WTC11 (cell line): ENCODE measurements at regions not wholly inside any gene's neighbourhood (a gene's known extent, or its start where the extent isn't known, plus 50 kb on each side); places are given as distances from the start of the nearest gene placed in this dataset.

Experiments
- ATAC-seq: fragments of 200-7000 bp; cut with Tn5 transposase; 2 replicates; pipeline ENCODE4 v1.10.0; 2021; ENCODE audit warnings: mild to moderate bottlenecking, moderate library complexity
- CTCF ChIA-PET: fragments of 300-600 bp; sonication (Branson Sonifier 250); formaldehyde crosslinking; loops from one replicate; lab custom pipeline; 2021; ENCODE audit warnings: antibody characterized with exemption; lab: Charles Lee
- POLR2A ChIA-PET: fragments of 350-600 bp; sonication (Branson Sonifier 250); formaldehyde crosslinking; loops from one replicate; lab custom pipeline; 2021; ENCODE audit warnings: antibody characterized with exemption; lab: Charles Lee
- DNase-seq: peaks from one replicate; pipeline ENCODE4 v3.0.0; 2021; ENCODE audit warnings: low spot score
- H3K27ac Mint-ChIP-seq: 2 replicates; pipeline ENCODE4 v1.8.0; 2021; ENCODE audit warnings: mixed read lengths
- H3K27me3 Mint-ChIP-seq: 2 replicates; pipeline ENCODE4 v1.8.0; 2021; ENCODE audit warnings: low read depth, mild to moderate bottlenecking, moderate library complexity, mixed read lengths
- H3K36me3 Mint-ChIP-seq: 2 replicates; pipeline ENCODE4 v1.8.0; 2021; ENCODE audit warnings: mixed read lengths
- H3K4me1 Mint-ChIP-seq: 2 replicates; pipeline ENCODE4 v1.8.0; 2022; ENCODE audit warnings: mixed read lengths
- H3K4me3 Mint-ChIP-seq: 2 replicates; pipeline ENCODE4 v1.8.0; 2021; ENCODE audit warnings: mild to moderate bottlenecking, moderate library complexity, mixed read lengths
- H3K9me3 Mint-ChIP-seq: 2 replicates; pipeline ENCODE4 v1.8.0; 2021; ENCODE audit warnings: mixed read lengths
- FOXP1 ChIP-seq: sonication (generic); formaldehyde crosslinking; IDR thresholded peaks from 2 replicates; pipeline ENCODE4 v1.8.0; 2022; ENCODE audit warnings: missing genetic modification reagents, mild to moderate bottlenecking, moderate library complexity, borderline replicate concordance
- GABPB1 ChIP-seq: sonication (generic); formaldehyde crosslinking; IDR thresholded peaks from 2 replicates; pipeline ENCODE4 v1.8.1; 2023; ENCODE audit warnings: mild to moderate bottlenecking, missing genetic modification reagents
- MYBL2 ChIP-seq: sonication (generic); formaldehyde crosslinking; IDR thresholded peaks from 2 replicates; pipeline ENCODE4 v1.8.1; 2023; ENCODE audit warnings: mild to moderate bottlenecking, moderate library complexity, missing genetic modification reagents
- SMAD4 ChIP-seq: sonication (generic); formaldehyde crosslinking; IDR thresholded peaks from 2 replicates; pipeline ENCODE4 v1.8.0; 2022; ENCODE audit warnings: mild to moderate bottlenecking, missing genetic modification reagents
- ZNF219 ChIP-seq: sonication (generic); formaldehyde crosslinking; IDR thresholded peaks from 2 replicates; pipeline ENCODE4 v1.8.0; 2023; ENCODE audit warnings: missing genetic modification reagents, mild to moderate bottlenecking, borderline replicate concordance
- ZNF232 ChIP-seq: sonication (generic); formaldehyde crosslinking; IDR thresholded peaks from 2 replicates; pipeline ENCODE4 v1.8.0; 2022; ENCODE audit warnings: mild to moderate bottlenecking, missing genetic modification reagents
- TF ChIP-seq, protein P1 (sequence below): sonication (generic); formaldehyde crosslinking; IDR thresholded peaks from 2 replicates; pipeline ENCODE4 v1.8.1; 2022; ENCODE audit warnings: low read depth, mild to moderate bottlenecking, moderate library complexity, missing genetic modification reagents, borderline replicate concordance
- TF ChIP-seq, protein P2 (sequence below): sonication (generic); formaldehyde crosslinking; IDR thresholded peaks from 2 replicates; pipeline ENCODE4 v1.8.1; 2023; ENCODE audit warnings: mild to moderate bottlenecking, missing genetic modification reagents
- TF ChIP-seq, protein P3 (sequence below): sonication (generic); formaldehyde crosslinking; IDR thresholded peaks from 2 replicates; pipeline ENCODE4 v1.8.1; 2023; ENCODE audit warnings: mild to moderate bottlenecking, missing genetic modification reagents, borderline replicate concordance
- TF ChIP-seq, protein P4 (sequence below): fragments of 250-450 bp; sonication (Bioruptor Pico); IDR thresholded peaks from 2 replicates; pipeline ENCODE4 v1.8.0; 2021; ENCODE audit warnings: mild to moderate bottlenecking
- TF ChIP-seq, protein P5 (sequence below): sonication (generic); formaldehyde crosslinking; IDR thresholded peaks from 2 replicates; pipeline ENCODE4 v1.8.0; 2022; ENCODE audit warnings: mild to moderate bottlenecking, missing genetic modification reagents
- TF ChIP-seq, protein P6 (sequence below): sonication (generic); formaldehyde crosslinking; IDR thresholded peaks from 2 replicates; pipeline ENCODE4 v1.8.0; 2022; ENCODE audit warnings: mild to moderate bottlenecking, missing genetic modification reagents
- TF ChIP-seq, protein P7 (sequence below): fragments of 250-450 bp; sonication (Bioruptor Pico); IDR thresholded peaks from 2 replicates; pipeline ENCODE4 v1.9.0; 2021; ENCODE audit warnings: moderate library complexity, mild to moderate bottlenecking, inconsistent platforms, borderline replicate concordance
- TF ChIP-seq, protein P8 (sequence below): sonication (generic); formaldehyde crosslinking; IDR thresholded peaks from 2 replicates; pipeline ENCODE4 v1.8.1; 2023; ENCODE audit warnings: mild to moderate bottlenecking, missing genetic modification reagents, moderate library complexity
- TF ChIP-seq, protein P9 (sequence below): sonication (generic); formaldehyde crosslinking; IDR thresholded peaks from 2 replicates; pipeline ENCODE4 v1.8.1; 2022; ENCODE audit warnings: missing genetic modification reagents, borderline replicate concordance
- TF ChIP-seq, protein P10 (sequence below): fragments of 250-450 bp; sonication (Bioruptor Pico); IDR thresholded peaks from 2 replicates; pipeline ENCODE4 v1.9.0; 2021; ENCODE audit warnings: mild to moderate bottlenecking

DNA sequence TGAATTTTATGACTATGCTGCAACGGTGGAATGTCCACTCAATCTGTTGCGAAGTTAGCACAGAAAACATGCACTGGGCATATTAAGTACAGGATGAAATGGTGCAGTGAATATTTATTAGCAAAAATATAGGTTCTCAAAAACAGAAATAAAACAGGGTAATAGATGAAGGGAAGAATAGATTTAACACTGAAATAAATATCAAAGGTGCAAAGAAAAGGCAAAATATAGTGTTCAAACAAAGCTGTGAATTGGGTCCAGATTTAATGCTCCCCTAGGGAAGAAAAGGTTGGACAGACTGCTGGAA, 435.2 kb upstream of the MGMT start (continued):
- TF ChIP-seq, protein P1, sequence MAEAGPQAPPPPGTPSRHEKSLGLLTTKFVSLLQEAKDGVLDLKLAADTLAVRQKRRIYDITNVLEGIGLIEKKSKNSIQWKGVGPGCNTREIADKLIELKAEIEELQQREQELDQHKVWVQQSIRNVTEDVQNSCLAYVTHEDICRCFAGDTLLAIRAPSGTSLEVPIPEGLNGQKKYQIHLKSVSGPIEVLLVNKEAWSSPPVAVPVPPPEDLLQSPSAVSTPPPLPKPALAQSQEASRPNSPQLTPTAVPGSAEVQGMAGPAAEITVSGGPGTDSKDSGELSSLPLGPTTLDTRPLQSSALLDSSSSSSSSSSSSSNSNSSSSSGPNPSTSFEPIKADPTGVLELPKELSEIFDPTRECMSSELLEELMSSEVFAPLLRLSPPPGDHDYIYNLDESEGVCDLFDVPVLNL: no peak
- TF ChIP-seq, protein P2, sequence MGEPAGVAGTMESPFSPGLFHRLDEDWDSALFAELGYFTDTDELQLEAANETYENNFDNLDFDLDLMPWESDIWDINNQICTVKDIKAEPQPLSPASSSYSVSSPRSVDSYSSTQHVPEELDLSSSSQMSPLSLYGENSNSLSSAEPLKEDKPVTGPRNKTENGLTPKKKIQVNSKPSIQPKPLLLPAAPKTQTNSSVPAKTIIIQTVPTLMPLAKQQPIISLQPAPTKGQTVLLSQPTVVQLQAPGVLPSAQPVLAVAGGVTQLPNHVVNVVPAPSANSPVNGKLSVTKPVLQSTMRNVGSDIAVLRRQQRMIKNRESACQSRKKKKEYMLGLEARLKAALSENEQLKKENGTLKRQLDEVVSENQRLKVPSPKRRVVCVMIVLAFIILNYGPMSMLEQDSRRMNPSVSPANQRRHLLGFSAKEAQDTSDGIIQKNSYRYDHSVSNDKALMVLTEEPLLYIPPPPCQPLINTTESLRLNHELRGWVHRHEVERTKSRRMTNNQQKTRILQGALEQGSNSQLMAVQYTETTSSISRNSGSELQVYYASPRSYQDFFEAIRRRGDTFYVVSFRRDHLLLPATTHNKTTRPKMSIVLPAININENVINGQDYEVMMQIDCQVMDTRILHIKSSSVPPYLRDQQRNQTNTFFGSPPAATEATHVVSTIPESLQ: no peak

DNA sequence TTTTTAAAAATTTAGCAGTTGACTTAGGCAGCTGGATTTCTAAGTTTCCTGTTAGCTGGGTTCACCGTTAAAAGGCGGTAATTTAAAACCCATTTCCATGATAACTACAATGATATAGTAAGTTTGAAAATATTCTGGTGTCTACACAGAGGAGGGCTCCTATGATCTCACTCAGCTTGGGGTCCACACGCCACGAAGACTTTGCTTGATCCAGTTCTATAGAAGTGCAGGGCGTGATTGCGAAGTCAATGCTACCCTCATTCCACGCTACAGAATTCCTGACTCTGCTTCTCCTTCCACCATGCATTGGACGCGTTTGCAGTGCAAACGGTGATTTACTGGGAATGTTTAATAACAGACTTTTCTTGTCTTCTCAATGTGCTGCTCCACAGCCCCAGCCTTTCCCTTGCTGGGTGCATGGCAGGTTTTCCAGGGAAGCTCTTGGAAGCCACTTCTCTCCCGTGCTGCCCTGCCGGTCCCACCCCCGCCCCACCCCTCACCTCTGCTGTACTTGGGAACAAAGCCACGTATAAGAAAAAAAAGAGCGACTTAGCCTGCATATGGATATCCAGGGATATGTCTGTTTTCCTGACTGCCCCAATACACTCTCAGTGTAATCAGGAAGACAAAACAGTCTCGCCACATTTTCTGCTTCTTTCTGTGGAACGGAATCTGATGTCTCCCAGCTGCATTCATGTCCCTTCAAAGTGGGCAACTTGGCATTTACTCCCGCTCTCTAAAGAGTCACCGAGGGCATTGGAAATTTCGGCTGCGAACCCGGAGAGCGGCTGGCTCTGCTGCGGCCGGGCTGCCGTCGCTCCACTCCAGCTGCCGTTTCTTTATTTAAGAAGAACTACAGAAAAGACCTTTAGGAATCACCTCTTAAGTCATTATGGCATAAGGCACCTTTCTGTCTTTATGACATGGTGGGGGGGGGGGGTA, 434.4 kb upstream of the MGMT start:
- no peaks in the 10 kb centered on the region for H3K36me3 Mint-ChIP-seq
- H3K9me3 Mint-ChIP-seq: no peaks in the 10 kb centered on the region
- H3K27ac Mint-ChIP-seq: no peak overlapping the region
- H3K4me3 Mint-ChIP-seq: no peak overlapping the region
- peaks cover 41% of the 10 kb centered on the region for H3K4me1 Mint-ChIP-seq
- DNase-seq (no peak), ATAC-seq (no peak; the same call in 1 of the 2 replicates)
- H3K27me3 Mint-ChIP-seq: no peaks in the 10 kb centered on the region
- ChIA-PET CTCF (interaction anchor here (1.2 to 1.4 kb wide), 3 partner anchors 297 to 630 kb away, joined by 3 to 4 read pairs (median 4); no protein-coding TSS in a partner anchor), POLR2A (interaction anchor here (0.5 kb wide), 1 partner anchor 38 kb away, joined by 5 read pairs; no protein-coding TSS in a partner anchor)
- TF ChIP-seq, protein P3, sequence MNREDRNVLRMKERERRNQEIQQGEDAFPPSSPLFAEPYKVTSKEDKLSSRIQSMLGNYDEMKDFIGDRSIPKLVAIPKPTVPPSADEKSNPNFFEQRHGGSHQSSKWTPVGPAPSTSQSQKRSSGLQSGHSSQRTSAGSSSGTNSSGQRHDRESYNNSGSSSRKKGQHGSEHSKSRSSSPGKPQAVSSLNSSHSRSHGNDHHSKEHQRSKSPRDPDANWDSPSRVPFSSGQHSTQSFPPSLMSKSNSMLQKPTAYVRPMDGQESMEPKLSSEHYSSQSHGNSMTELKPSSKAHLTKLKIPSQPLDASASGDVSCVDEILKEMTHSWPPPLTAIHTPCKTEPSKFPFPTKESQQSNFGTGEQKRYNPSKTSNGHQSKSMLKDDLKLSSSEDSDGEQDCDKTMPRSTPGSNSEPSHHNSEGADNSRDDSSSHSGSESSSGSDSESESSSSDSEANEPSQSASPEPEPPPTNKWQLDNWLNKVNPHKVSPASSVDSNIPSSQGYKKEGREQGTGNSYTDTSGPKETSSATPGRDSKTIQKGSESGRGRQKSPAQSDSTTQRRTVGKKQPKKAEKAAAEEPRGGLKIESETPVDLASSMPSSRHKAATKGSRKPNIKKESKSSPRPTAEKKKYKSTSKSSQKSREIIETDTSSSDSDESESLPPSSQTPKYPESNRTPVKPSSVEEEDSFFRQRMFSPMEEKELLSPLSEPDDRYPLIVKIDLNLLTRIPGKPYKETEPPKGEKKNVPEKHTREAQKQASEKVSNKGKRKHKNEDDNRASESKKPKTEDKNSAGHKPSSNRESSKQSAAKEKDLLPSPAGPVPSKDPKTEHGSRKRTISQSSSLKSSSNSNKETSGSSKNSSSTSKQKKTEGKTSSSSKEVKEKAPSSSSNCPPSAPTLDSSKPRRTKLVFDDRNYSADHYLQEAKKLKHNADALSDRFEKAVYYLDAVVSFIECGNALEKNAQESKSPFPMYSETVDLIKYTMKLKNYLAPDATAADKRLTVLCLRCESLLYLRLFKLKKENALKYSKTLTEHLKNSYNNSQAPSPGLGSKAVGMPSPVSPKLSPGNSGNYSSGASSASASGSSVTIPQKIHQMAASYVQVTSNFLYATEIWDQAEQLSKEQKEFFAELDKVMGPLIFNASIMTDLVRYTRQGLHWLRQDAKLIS (CRISPR knock-in tag): no peak
- TF ChIP-seq, protein P4, sequence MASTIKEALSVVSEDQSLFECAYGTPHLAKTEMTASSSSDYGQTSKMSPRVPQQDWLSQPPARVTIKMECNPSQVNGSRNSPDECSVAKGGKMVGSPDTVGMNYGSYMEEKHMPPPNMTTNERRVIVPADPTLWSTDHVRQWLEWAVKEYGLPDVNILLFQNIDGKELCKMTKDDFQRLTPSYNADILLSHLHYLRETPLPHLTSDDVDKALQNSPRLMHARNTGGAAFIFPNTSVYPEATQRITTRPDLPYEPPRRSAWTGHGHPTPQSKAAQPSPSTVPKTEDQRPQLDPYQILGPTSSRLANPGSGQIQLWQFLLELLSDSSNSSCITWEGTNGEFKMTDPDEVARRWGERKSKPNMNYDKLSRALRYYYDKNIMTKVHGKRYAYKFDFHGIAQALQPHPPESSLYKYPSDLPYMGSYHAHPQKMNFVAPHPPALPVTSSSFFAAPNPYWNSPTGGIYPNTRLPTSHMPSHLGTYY (CRISPR knock-in tag): no peak
- TF ChIP-seq, protein P5, sequence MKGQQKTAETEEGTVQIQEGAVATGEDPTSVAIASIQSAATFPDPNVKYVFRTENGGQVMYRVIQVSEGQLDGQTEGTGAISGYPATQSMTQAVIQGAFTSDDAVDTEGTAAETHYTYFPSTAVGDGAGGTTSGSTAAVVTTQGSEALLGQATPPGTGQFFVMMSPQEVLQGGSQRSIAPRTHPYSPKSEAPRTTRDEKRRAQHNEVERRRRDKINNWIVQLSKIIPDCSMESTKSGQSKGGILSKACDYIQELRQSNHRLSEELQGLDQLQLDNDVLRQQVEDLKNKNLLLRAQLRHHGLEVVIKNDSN: no peak
- no peak for TF ChIP-seq FOXP1 (CRISPR knock-in tag)
- no peak for TF ChIP-seq SMAD4 (CRISPR knock-in tag)
- no peak for TF ChIP-seq GABPB1 (CRISPR knock-in tag)
- TF ChIP-seq ZNF232 (CRISPR knock-in tag): no peak
- no peak for TF ChIP-seq MYBL2 (CRISPR knock-in tag)
- TF ChIP-seq, protein P6, sequence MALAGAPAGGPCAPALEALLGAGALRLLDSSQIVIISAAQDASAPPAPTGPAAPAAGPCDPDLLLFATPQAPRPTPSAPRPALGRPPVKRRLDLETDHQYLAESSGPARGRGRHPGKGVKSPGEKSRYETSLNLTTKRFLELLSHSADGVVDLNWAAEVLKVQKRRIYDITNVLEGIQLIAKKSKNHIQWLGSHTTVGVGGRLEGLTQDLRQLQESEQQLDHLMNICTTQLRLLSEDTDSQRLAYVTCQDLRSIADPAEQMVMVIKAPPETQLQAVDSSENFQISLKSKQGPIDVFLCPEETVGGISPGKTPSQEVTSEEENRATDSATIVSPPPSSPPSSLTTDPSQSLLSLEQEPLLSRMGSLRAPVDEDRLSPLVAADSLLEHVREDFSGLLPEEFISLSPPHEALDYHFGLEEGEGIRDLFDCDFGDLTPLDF: no peak
- TF ChIP-seq, protein P7, sequence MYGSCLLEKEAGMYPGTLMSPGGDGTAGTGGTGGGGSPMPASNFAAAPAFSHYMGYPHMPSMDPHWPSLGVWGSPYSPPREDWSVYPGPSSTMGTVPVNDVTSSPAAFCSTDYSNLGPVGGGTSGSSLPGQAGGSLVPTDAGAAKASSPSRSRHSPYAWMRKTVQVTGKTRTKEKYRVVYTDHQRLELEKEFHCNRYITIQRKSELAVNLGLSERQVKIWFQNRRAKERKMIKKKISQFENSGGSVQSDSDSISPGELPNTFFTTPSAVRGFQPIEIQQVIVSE (CRISPR knock-in tag): no peak
- TF ChIP-seq, protein P8, sequence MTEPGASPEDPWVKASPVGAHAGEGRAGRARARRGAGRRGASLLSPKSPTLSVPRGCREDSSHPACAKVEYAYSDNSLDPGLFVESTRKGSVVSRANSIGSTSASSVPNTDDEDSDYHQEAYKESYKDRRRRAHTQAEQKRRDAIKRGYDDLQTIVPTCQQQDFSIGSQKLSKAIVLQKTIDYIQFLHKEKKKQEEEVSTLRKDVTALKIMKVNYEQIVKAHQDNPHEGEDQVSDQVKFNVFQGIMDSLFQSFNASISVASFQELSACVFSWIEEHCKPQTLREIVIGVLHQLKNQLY (CRISPR knock-in tag): no peak
- no peak for TF ChIP-seq ZNF219 (CRISPR knock-in tag)
- TF ChIP-seq, protein P9, sequence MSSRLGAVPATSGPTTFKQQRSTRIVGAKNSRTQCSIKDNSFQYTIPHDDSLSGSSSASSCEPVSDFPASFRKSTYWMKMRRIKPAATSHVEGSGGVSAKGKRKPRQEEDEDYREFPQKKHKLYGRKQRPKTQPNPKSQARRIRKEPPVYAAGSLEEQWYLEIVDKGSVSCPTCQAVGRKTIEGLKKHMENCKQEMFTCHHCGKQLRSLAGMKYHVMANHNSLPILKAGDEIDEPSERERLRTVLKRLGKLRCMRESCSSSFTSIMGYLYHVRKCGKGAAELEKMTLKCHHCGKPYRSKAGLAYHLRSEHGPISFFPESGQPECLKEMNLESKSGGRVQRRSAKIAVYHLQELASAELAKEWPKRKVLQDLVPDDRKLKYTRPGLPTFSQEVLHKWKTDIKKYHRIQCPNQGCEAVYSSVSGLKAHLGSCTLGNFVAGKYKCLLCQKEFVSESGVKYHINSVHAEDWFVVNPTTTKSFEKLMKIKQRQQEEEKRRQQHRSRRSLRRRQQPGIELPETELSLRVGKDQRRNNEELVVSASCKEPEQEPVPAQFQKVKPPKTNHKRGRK (CRISPR knock-in tag): no peak
- TF ChIP-seq, protein P10, sequence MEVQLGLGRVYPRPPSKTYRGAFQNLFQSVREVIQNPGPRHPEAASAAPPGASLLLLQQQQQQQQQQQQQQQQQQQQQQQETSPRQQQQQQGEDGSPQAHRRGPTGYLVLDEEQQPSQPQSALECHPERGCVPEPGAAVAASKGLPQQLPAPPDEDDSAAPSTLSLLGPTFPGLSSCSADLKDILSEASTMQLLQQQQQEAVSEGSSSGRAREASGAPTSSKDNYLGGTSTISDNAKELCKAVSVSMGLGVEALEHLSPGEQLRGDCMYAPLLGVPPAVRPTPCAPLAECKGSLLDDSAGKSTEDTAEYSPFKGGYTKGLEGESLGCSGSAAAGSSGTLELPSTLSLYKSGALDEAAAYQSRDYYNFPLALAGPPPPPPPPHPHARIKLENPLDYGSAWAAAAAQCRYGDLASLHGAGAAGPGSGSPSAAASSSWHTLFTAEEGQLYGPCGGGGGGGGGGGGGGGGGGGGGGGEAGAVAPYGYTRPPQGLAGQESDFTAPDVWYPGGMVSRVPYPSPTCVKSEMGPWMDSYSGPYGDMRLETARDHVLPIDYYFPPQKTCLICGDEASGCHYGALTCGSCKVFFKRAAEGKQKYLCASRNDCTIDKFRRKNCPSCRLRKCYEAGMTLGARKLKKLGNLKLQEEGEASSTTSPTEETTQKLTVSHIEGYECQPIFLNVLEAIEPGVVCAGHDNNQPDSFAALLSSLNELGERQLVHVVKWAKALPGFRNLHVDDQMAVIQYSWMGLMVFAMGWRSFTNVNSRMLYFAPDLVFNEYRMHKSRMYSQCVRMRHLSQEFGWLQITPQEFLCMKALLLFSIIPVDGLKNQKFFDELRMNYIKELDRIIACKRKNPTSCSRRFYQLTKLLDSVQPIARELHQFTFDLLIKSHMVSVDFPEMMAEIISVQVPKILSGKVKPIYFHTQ (CRISPR knock-in tag): no peak
